LNCaP clone FGC (cell line): ENCODE measurements at regions not wholly inside any gene's neighbourhood (a gene's known extent, or its start where the extent isn't known, plus 50 kb on each side); places are given as distances from the start of the nearest gene placed in this dataset.

Experiments
- DNase-seq: peaks from one replicate; pipeline ENCODE4 v3.0.0-alpha.2; 2011; ENCODE audit warnings: low read depth
- H3K4me3 ChIP-seq: 2 replicates; pipeline ENCODE4 v1.5.1; 2011; ENCODE audit warnings: mild to moderate bottlenecking, low read depth, low read length, control low read depth
- CTCF ChIP-seq: IDR thresholded peaks from 2 replicates; pipeline ENCODE4 v1.5.1; 2012; ENCODE audit warnings: mild to moderate bottlenecking; ENCODE audit not compliant: control insufficient read depth, insufficient read depth; ENCODE audit errors: extremely low read depth

GRCh38 chr6:15044146-15044882 lies 201.6 kb upstream of the JARID2 start:
- no peak overlapping the region for H3K4me3 ChIP-seq
- no peak for DNase-seq
- no peak for TF ChIP-seq CTCF

- no peak for TF ChIP-seq CTCF
- no peak for DNase-seq
- no peak overlapping the region for H3K4me3 ChIP-seq
Measured at GRCh38 chr6:15044948-15045347, 200.9 kb upstream of the JARID2 start.

GRCh38 chr6:15046751-15047150 lies 199.1 kb upstream of the JARID2 start:
- H3K4me3 ChIP-seq = no peak overlapping the region
- DNase-seq = no peak
- no peak for TF ChIP-seq CTCF

GRCh38 chr6:15048367-15048766 lies 197.5 kb upstream of the JARID2 start:
- no peak overlapping the region for H3K4me3 ChIP-seq
- no peak for DNase-seq
- no peak for TF ChIP-seq CTCF

- no peak for TF ChIP-seq CTCF
- no peak overlapping the region for H3K4me3 ChIP-seq
- DNase-seq = no peak
Measured at GRCh38 chr6:15058200-15059061, 187.4 kb upstream of the JARID2 start.

- TF ChIP-seq CTCF = no peak
- DNase-seq = no peak
- H3K4me3 ChIP-seq = no peak overlapping the region
Measured at GRCh38 chr6:15061180-15061641, 184.7 kb upstream of the JARID2 start.
